Liver (tissue), 8 donors: ENCODE measurements at regions not wholly inside any gene's neighbourhood (a gene's known extent, or its start where the extent isn't known, plus 50 kb on each side); places are given as distances from the start of the nearest gene placed in this dataset.
A peak's percentile ranks its signal among the peaks of the same experiment; 100 is the strongest.

Source experiments
- DNase-seq: peaks from one replicate; pipeline ENCODE4 v3.0.0-alpha.2; 2017; ENCODE audit warnings: low spot score
- H3K27ac ChIP-seq, 2 donors: one replicate each; pipeline ENCODE4 v1.7.0; 2013; ENCODE audit warnings: inconsistent platforms in 2 of 2, low read length in 2 of 2, control low read depth in 1 of 2, low read depth in 1 of 2, mild to moderate bottlenecking in 1 of 2
- H3K27me3 ChIP-seq, 4 donors: one replicate each; pipeline versions ENCODE4 v1.6.1 to v1.7.0; 2013; ENCODE audit warnings: low read length in 3 of 4, inconsistent platforms in 1 of 4, mild to moderate bottlenecking in 1 of 4, moderate library complexity in 1 of 4; ENCODE audit not compliant: control insufficient read depth in 4 of 4, insufficient read depth in 4 of 4
- H3K36me3 ChIP-seq, 4 donors: one replicate each; pipeline versions ENCODE4 v1.6.1 to v1.7.0; 2013; ENCODE audit warnings: low read length in 3 of 4, mild to moderate bottlenecking in 3 of 4, low read depth in 1 of 4, moderate library complexity in 1 of 4; ENCODE audit not compliant: control insufficient read depth in 4 of 4, insufficient read depth in 3 of 4
- H3K4me1 ChIP-seq, 4 donors: one replicate each; pipeline versions ENCODE4 v1.6.1 to v1.7.0; 2013; ENCODE audit warnings: low read length in 3 of 4, mild to moderate bottlenecking in 3 of 4, moderate library complexity in 1 of 4; ENCODE audit not compliant: control insufficient read depth in 4 of 4, insufficient read depth in 4 of 4
- H3K4me3 ChIP-seq, 3 donors: one replicate each; pipeline versions ENCODE4 v1.6.1 to v1.7.0; 2013; ENCODE audit warnings: low read length in 3 of 3, control low read depth in 1 of 3, low read depth in 1 of 3, mild to moderate bottlenecking in 1 of 3
- H3K9ac ChIP-seq, 2 donors: one replicate each; pipeline ENCODE4 v1.7.0; 2013; ENCODE audit warnings: low read length in 2 of 2, mild to moderate bottlenecking in 2 of 2, moderate library complexity in 2 of 2, control low read depth in 1 of 2, low read depth in 1 of 2
- H3K9me3 ChIP-seq, 4 donors: one replicate each; pipeline versions ENCODE4 v1.6.1 to v1.7.0; 2013; ENCODE audit warnings: low read length in 3 of 4; ENCODE audit not compliant: control insufficient read depth in 4 of 4
- ATF3 ChIP-seq: IDR thresholded peaks from 2 replicates; pipeline ENCODE4 v1.6.1; 2016; ENCODE audit warnings: antibody characterized with exemption
- CTCF ChIP-seq: fragments of 150-350 bp; IDR thresholded peaks from 2 replicates; pipeline ENCODE4 v1.5.1; 2017; ENCODE audit warnings: improper control_type of control experiment, low read depth, low read length; ENCODE audit not compliant: missing input control
- EGR1 ChIP-seq, 2 donors: IDR thresholded peaks; 2 replicates each; pipeline ENCODE4 v1.6.1; 2016 to 2018; ENCODE audit warnings: antibody characterized with exemption in 2 of 2, low read depth in 2 of 2
- FOXA1 ChIP-seq: IDR thresholded peaks from 2 replicates; pipeline ENCODE4 v1.6.1; 2016; ENCODE audit warnings: antibody characterized with exemption
- FOXA2 ChIP-seq: IDR thresholded peaks from 2 replicates; pipeline ENCODE4 v1.6.1; 2016; ENCODE audit warnings: antibody characterized with exemption
- GABPA ChIP-seq, 2 donors: IDR thresholded peaks in 1 of 2; conservative IDR thresholded peaks in 1 of 2; 2 replicates each; pipeline ENCODE4 v1.6.1; 2016; ENCODE audit warnings: antibody characterized with exemption in 2 of 2, mild to moderate bottlenecking in 1 of 2, moderate library complexity in 1 of 2
- HNF4A ChIP-seq, 2 donors: conservative IDR thresholded peaks; 2 replicates each; pipeline ENCODE4 v1.6.1; 2016; ENCODE audit warnings: antibody characterized with exemption in 2 of 2, mild to moderate bottlenecking in 2 of 2
- JUND ChIP-seq, 2 donors: IDR thresholded peaks; 2 replicates each; pipeline ENCODE4 v1.6.1; 2016; ENCODE audit warnings: antibody characterized with exemption in 2 of 2
- MAX ChIP-seq: IDR thresholded peaks from 2 replicates; pipeline ENCODE4 v1.6.1; 2016; ENCODE audit warnings: antibody characterized with exemption
- NR2F2 ChIP-seq: IDR thresholded peaks from 2 replicates; pipeline ENCODE4 v1.6.1; 2016; ENCODE audit warnings: antibody characterized with exemption
- RAD21 ChIP-seq, 2 donors: IDR thresholded peaks; 2 replicates each; pipeline ENCODE4 v1.6.1; 2016; ENCODE audit warnings: antibody characterized with exemption in 2 of 2, mild to moderate bottlenecking in 2 of 2
- REST ChIP-seq: IDR thresholded peaks from 2 replicates; pipeline ENCODE4 v1.6.1; 2016; ENCODE audit warnings: antibody characterized with exemption, mild to moderate bottlenecking
- RXRA ChIP-seq, 2 donors: IDR thresholded peaks; 2 replicates each; pipeline ENCODE4 v1.6.1; 2017 to 2018; ENCODE audit warnings: antibody characterized with exemption in 2 of 2, mild to moderate bottlenecking in 1 of 2
- SP1 ChIP-seq: IDR thresholded peaks from 2 replicates; pipeline ENCODE4 v1.6.1; 2018; ENCODE audit warnings: antibody characterized with exemption, mild to moderate bottlenecking
- YY1 ChIP-seq: IDR thresholded peaks from 2 replicates; pipeline ENCODE4 v1.6.1; 2016; ENCODE audit warnings: antibody characterized with exemption, mild to moderate bottlenecking
- ZBTB33 ChIP-seq: IDR thresholded peaks from 2 replicates; pipeline ENCODE4 v1.6.1; 2016; ENCODE audit warnings: antibody characterized with exemption
- WGBS: extraction: QIAGEN DNeasy Blood & Tissue Kit; methylation state at CpG from one replicate; pipeline ENCODE4 v1.1.7; 2013; 5-methylcytosine and 5-hydroxymethylcytosine counted together
- donor health status: healthy.
- donor health status: healthy.
- donor health status: healthy.
- donor health status: healthy.
- donor health status: healthy.

GRCh38 chr11:134751766-134752165, 339.7 kb upstream of the B3GAT1 start:
- WGBS = 77% methylated on average over 6 of the region's 6 CpGs
- no peaks in the 10 kb centered on the region for H3K27me3 ChIP-seq
- no peak overlapping the region for H3K27ac ChIP-seq
- no peak for TF ChIP-seq JUND (IDR thresholded peaks at IDR 0.05)
- no peak for TF ChIP-seq GABPA (IDR thresholded peaks at IDR 0.05 in 1 of 2, conservative IDR thresholded peaks at IDR 0.05 in 1 of 2)
- TF ChIP-seq SP1 = no peak
- TF ChIP-seq REST = no peak
- no peak for TF ChIP-seq FOXA1
- no peak for TF ChIP-seq HNF4A (conservative IDR thresholded peaks at IDR 0.05)
- peak; percentile 24 for DNase-seq
- H3K9me3 ChIP-seq = peaks cover 0 to 12% (median 6%) of the 10 kb centered on the region in 4 donors
- H3K4me1 ChIP-seq = no peaks in the 10 kb centered on the region
- no peak overlapping the region for H3K4me3 ChIP-seq
- no peak overlapping the region for H3K9ac ChIP-seq
- no peaks in the 10 kb centered on the region for H3K36me3 ChIP-seq

- Histone ChIP-seq H3K4me3 (no peak overlapping the region), H3K4me1 (no peaks in the 10 kb centered on the region), H3K27me3 (no peaks in the 10 kb centered on the region), H3K36me3 (no peaks in the 10 kb centered on the region), H3K9me3 (peaks cover 0 to 12% (median 6%) of the 10 kb centered on the region in 4 donors), H3K27ac (no peak overlapping the region), H3K9ac (no peak overlapping the region)
- WGBS = 91% methylated on average over 8 of the region's 8 CpGs
- DNase-seq = peak; percentile 10
- TF ChIP-seq GABPA (IDR thresholded peaks at IDR 0.05 in 1 of 2, conservative IDR thresholded peaks at IDR 0.05 in 1 of 2) = no peak
Observed at GRCh38 chr11:134751031-134751585, 339.1 kb upstream of the B3GAT1 start.

- Histone ChIP-seq H3K9ac (no peak overlapping the region), H3K4me1 (no peaks in the 10 kb centered on the region), H3K27me3 (no peaks in the 10 kb centered on the region), H3K9me3 (peaks cover 0 to 12% (median 6%) of the 10 kb centered on the region in 4 donors), H3K27ac (no peak overlapping the region), H3K36me3 (no peaks in the 10 kb centered on the region), H3K4me3 (no peak overlapping the region)
- peak; percentile 24 for DNase-seq
- WGBS = 80% methylated on average over 2 of the region's 2 CpGs
- no peak for TF ChIP-seq REST
- TF ChIP-seq NR2F2 = no peak
- no peak for TF ChIP-seq FOXA1
- no peak for TF ChIP-seq HNF4A (conservative IDR thresholded peaks at IDR 0.05)
- TF ChIP-seq FOXA2 = no peak
- TF ChIP-seq RAD21 (IDR thresholded peaks at IDR 0.05) = no peak
- TF ChIP-seq EGR1 (IDR thresholded peaks at IDR 0.05; ENCODE audit: low read depth in 2 of 2) = no peak
- no peak for TF ChIP-seq GABPA (IDR thresholded peaks at IDR 0.05 in 1 of 2, conservative IDR thresholded peaks at IDR 0.05 in 1 of 2)
- TF ChIP-seq JUND (IDR thresholded peaks at IDR 0.05) = no peak
- no peak for TF ChIP-seq RXRA (IDR thresholded peaks at IDR 0.05)
- no peak for TF ChIP-seq MAX
- no peak for TF ChIP-seq CTCF
- TF ChIP-seq ATF3 = no peak
- TF ChIP-seq ZBTB33 = no peak
- TF ChIP-seq YY1 = no peak
- no peak for TF ChIP-seq SP1
Observed at GRCh38 chr11:134750619-134751018, 338.6 kb upstream of the B3GAT1 start.
